Endothelial cell of umbilical vein (primary cell): ENCODE measurements at regions not wholly inside any gene's neighbourhood (a gene's known extent, or its start where the extent isn't known, plus 50 kb on each side); places are given as distances from the start of the nearest gene placed in this dataset.

Source experiments
- BruUV-seq: library from RNA; stranded (reverse); fragments of 400-500 nt; replicated peaks from 2 replicates; lab custom pipeline; 2021; lab: Mats Ljungman, UMichigan
- CTCF ChIA-PET: fragments of 300-600, 350-600 bp; sonication (Branson Sonifier 250); formaldehyde crosslinking; loops from one replicate; lab custom pipeline; 2021; ENCODE audit warnings: antibody characterized with exemption, inconsistent platforms; lab: Charles Lee
- POLR2A ChIA-PET: fragments of 300-600, 350-600 bp; sonication (Branson Sonifier 250); formaldehyde crosslinking; loops from one replicate; lab custom pipeline; 2021; ENCODE audit warnings: antibody characterized with exemption, inconsistent platforms; lab: Charles Lee
- DNase-seq: peaks from one replicate; pipeline ENCODE4 v3.0.0-alpha.2; 2011; ENCODE audit warnings: low read depth, low spot score
- FAIRE-seq: peaks from 2 replicates; lab custom pipeline; 2011; peaks lifted over from hg19 to GRCh38; lab: Jason Lieb, UNC
- H2AFZ ChIP-seq: 2 replicates; pipeline ENCODE4 v1.6.0; 2012; ENCODE audit warnings: low read depth, low read length, control low read depth, inconsistent platforms
- H3K27ac ChIP-seq: 2 replicates; pipeline ENCODE4 v1.5.1; 2011; ENCODE audit warnings: low read depth, mild to moderate bottlenecking, control low read depth, low read length, moderate library complexity; ENCODE audit not compliant: insufficient read depth
- H3K27me3 ChIP-seq, 2 experiments: 2 replicates each; pipeline versions ENCODE4 v1.6.0 to v1.6.1; 2011; ENCODE audit warnings: low read length in 2 of 2, mixed read lengths in 1 of 2; ENCODE audit not compliant: control insufficient read depth in 2 of 2, insufficient read depth in 2 of 2
- H3K36me3 ChIP-seq, 2 experiments: 2 replicates in 1 of 2; 3 replicates in 1 of 2; pipeline ENCODE4 v1.5.1; 2011; ENCODE audit warnings: low read length in 2 of 2, mild to moderate bottlenecking in 1 of 2, moderate library complexity in 1 of 2; ENCODE audit not compliant: control insufficient read depth in 2 of 2, insufficient read depth in 2 of 2; ENCODE audit errors: extremely low read depth in 1 of 2
- H3K4me1 ChIP-seq: 3 replicates; pipeline ENCODE4 v1.5.1; 2011; ENCODE audit warnings: mild to moderate bottlenecking, low read length; ENCODE audit not compliant: control insufficient read depth, insufficient read depth; ENCODE audit errors: extremely low read depth
- H3K4me2 ChIP-seq: 2 replicates; pipeline ENCODE4 v1.6.1; 2011; ENCODE audit warnings: low read length, control low read depth, mixed read lengths; ENCODE audit not compliant: insufficient read depth
- H3K4me3 ChIP-seq, 3 experiments: fragments of 200-600 bp in 1 of 3; sonication (generic), shearing (Covaris generic) in 1 of 3; replicated peaks in 1 of 3; 2 replicates each; pipeline ENCODE4 v1.5.1; 2011 to 2016; ENCODE audit warnings: control low read depth in 3 of 3, low read length in 3 of 3, mild to moderate bottlenecking in 2 of 3, inconsistent platforms in 1 of 3, low read depth in 1 of 3, moderate library complexity in 1 of 3; ENCODE audit not compliant: insufficient read depth in 1 of 3
- H3K79me2 ChIP-seq: 2 replicates; pipeline ENCODE4 v1.6.0; 2012; ENCODE audit warnings: low read length, inconsistent platforms; ENCODE audit not compliant: control insufficient read depth, insufficient read depth
- H3K9ac ChIP-seq: replicated peaks from 2 replicates; pipeline ENCODE3; 2011; ENCODE audit warnings: low read length, control low read depth; ENCODE audit not compliant: insufficient read depth; ENCODE audit errors: extremely low read depth
- H3K9me1 ChIP-seq: replicated peaks from 3 replicates; pipeline ENCODE4 v1.6.0; 2011; ENCODE audit warnings: mild to moderate bottlenecking, low read length; ENCODE audit not compliant: control insufficient read depth, insufficient read depth; ENCODE audit errors: extremely low read depth
- H3K9me3 ChIP-seq: replicated peaks from 2 replicates; pipeline ENCODE4 v1.5.1; 2012; ENCODE audit warnings: low read length, inconsistent platforms; ENCODE audit not compliant: control insufficient read depth, insufficient read depth
- H4K20me1 ChIP-seq: replicated peaks from 2 replicates; pipeline ENCODE3; 2011; ENCODE audit warnings: mild to moderate bottlenecking, low read length; ENCODE audit not compliant: control insufficient read depth, insufficient read depth; ENCODE audit errors: extremely low read depth
- CTCF ChIP-seq, 2 donors: IDR thresholded peaks; 1 replicate in 1 of 2; 2 replicates in 1 of 2; pipeline ENCODE4 v1.5.1; 2011; ENCODE audit warnings: low read length in 2 of 2, mild to moderate bottlenecking in 2 of 2, moderate library complexity in 2 of 2, control low read depth in 1 of 2, inconsistent platforms in 1 of 2, low read depth in 1 of 2; ENCODE audit not compliant: insufficient read depth in 1 of 2; ENCODE audit errors: extremely low read depth in 1 of 2
- EZH2 ChIP-seq: IDR thresholded peaks from 2 replicates; pipeline ENCODE4 v1.6.1; 2012; ENCODE audit warnings: borderline replicate concordance, low read depth, mild to moderate bottlenecking, moderate library complexity, low read length, inconsistent platforms; ENCODE audit not compliant: severe bottlenecking
- FOS ChIP-seq: IDR thresholded peaks from 2 replicates; pipeline ENCODE4 v1.6.1; 2011; ENCODE audit warnings: mild to moderate bottlenecking, low read length, moderate library complexity, borderline replicate concordance; ENCODE audit not compliant: insufficient read depth
- GATA2 ChIP-seq: IDR thresholded peaks from 2 replicates; pipeline ENCODE4 v1.7.0; 2011; ENCODE audit warnings: low read depth, mild to moderate bottlenecking, moderate library complexity, mixed read lengths, low read length; ENCODE audit not compliant: insufficient read length, insufficient read depth
- JUN ChIP-seq: IDR thresholded peaks from 2 replicates; pipeline ENCODE4 v1.6.1; 2011; ENCODE audit warnings: borderline replicate concordance, low read depth; ENCODE audit not compliant: insufficient read length, insufficient read depth
- MYC ChIP-seq: IDR thresholded peaks from one replicate; pipeline ENCODE4 v1.6.1; 2011; ENCODE audit warnings: mild to moderate bottlenecking, low read depth, low read length
- POLR2A ChIP-seq: IDR thresholded peaks from 2 replicates; pipeline ENCODE4 v1.6.1; 2012; ENCODE audit warnings: low read depth, mild to moderate bottlenecking, control low read depth, low read length
- POLR2AphosphoS5 ChIP-seq: IDR thresholded peaks from 2 replicates; pipeline ENCODE4 v1.6.1; 2012; ENCODE audit warnings: low read depth, mild to moderate bottlenecking, control low read depth, low read length, moderate library complexity; ENCODE audit not compliant: insufficient read depth
- dilution Hi-C: fragments of 300-500 bp; cut with MboI; formaldehyde crosslinking; loops from one replicate; pipeline ENCODE4 v1.15.0; 2019; ENCODE audit warnings: low sequenced_read_pairs; ENCODE audit not compliant: extremely low pct_ligation_motif_present
- intact Hi-C: fragments of 100-400 bp; cut with micrococcal nuclease; formaldehyde crosslinking; loops from one replicate; pipeline ENCODE4 v1.10.0; 2022
- TF ChIP-seq, protein P1 (sequence below): IDR thresholded peaks from 2 replicates; pipeline ENCODE4 v1.6.1; 2011; ENCODE audit not compliant: insufficient read depth, insufficient read length

DNA sequence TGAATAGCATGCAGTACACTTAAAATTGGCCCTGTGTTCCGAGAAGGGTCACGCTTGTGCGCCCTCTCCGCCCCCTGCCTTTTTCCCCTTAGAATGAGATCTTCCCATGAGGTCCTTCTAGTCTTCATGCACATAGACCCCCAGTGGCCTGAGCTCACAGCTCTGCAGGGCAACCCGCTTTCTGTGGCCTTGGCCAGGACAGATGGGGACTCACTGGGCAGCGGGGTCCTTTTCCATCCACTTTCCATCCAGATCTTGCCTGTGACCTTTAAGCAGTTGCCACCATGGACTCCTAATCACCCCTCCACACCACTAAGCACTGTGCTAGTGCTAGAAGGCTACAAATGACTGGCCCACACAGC is 244.4 kb downstream of the UACA start:
- dilution Hi-C loops (no loop called here), intact Hi-C loops (no loop called here)
- Histone ChIP-seq H4K20me1 (no peaks in the 10 kb centered on the region), H3K4me3 (no peak overlapping the region), H3K27ac (no peak overlapping the region), H3K9ac (no peak overlapping the region), H3K4me1 (no peaks in the 10 kb centered on the region), H2AFZ (no peak overlapping the region), H3K36me3 (no peaks in the 10 kb centered on the region), H3K27me3 (peaks cover 8 to 13% of the 10 kb centered on the region in 2 experiments), H3K9me1 (no peaks in the 10 kb centered on the region), H3K4me2 (no peak overlapping the region), H3K79me2 (no peaks in the 10 kb centered on the region), H3K9me3 (no peaks in the 10 kb centered on the region)
- CTCF ChIA-PET, result no interaction called here
- TF ChIP-seq GATA2, result no peak
- no peak for TF ChIP-seq MYC
- TF ChIP-seq POLR2AphosphoS5, result no peak
- BruUV-seq, result no TSS peak
- POLR2A ChIA-PET, result no interaction called here
- FAIRE-seq (no peak), DNase-seq (no peak)

- Histone ChIP-seq H3K27me3 (peaks cover 8 to 13% of the 10 kb centered on the region in 2 experiments), H3K27ac (no peak overlapping the region), H3K9me1 (no peaks in the 10 kb centered on the region), H3K4me1 (no peaks in the 10 kb centered on the region), H3K4me3 (no peak overlapping the region), H3K36me3 (no peaks in the 10 kb centered on the region), H3K9ac (no peak overlapping the region), H2AFZ (no peak overlapping the region), H3K9me3 (no peaks in the 10 kb centered on the region), H3K79me2 (no peaks in the 10 kb centered on the region), H4K20me1 (no peaks in the 10 kb centered on the region), H3K4me2 (no peak overlapping the region)
- FAIRE-seq (no peak), DNase-seq (no peak)
- no TSS peak for BruUV-seq
- POLR2A ChIA-PET, result no interaction called here
- intact Hi-C loops, result no loop called here
- dilution Hi-C loops, result no loop called here
- TF ChIP-seq, protein P1, sequence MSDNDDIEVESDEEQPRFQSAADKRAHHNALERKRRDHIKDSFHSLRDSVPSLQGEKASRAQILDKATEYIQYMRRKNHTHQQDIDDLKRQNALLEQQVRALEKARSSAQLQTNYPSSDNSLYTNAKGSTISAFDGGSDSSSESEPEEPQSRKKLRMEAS, result no peak
- no peak for TF ChIP-seq MYC
- TF ChIP-seq POLR2AphosphoS5, result no peak
- TF ChIP-seq FOS, result no peak
- TF ChIP-seq POLR2A, result no peak
- no peak for TF ChIP-seq CTCF (IDR thresholded peaks at IDR 0.05; ENCODE audit: extremely low read depth in 1 of 2, insufficient read depth in 1 of 2, low read depth in 1 of 2, low read length in 2 of 2)
- no peak for TF ChIP-seq GATA2
- TF ChIP-seq EZH2, result no peak
- TF ChIP-seq JUN, result no peak
- CTCF ChIA-PET, result no interaction called here
Observed at GRCh38 chr15:70518201-70519003, 245.0 kb downstream of the UACA start.
